DMS53 (cell line): ENCODE measurements at regions not wholly inside any gene's neighbourhood (a gene's known extent, or its start where the extent isn't known, plus 50 kb on each side); places are given as distances from the start of the nearest gene placed in this dataset.
"Not testable (repeated sequence)": the region's sequence is repeated elsewhere in the genome, so short reads cannot be mapped to it uniquely, and the experiment has no call there.

Experiments
- DNase-seq: peaks from one replicate; lab custom pipeline; 2025; lab: John Stamatoyannopoulos, UW

- DNase-seq = no peak
Measured at GRCh38 chr2:242027676-242028450, 158.3 kb downstream of the RTP5 start.

DNA sequence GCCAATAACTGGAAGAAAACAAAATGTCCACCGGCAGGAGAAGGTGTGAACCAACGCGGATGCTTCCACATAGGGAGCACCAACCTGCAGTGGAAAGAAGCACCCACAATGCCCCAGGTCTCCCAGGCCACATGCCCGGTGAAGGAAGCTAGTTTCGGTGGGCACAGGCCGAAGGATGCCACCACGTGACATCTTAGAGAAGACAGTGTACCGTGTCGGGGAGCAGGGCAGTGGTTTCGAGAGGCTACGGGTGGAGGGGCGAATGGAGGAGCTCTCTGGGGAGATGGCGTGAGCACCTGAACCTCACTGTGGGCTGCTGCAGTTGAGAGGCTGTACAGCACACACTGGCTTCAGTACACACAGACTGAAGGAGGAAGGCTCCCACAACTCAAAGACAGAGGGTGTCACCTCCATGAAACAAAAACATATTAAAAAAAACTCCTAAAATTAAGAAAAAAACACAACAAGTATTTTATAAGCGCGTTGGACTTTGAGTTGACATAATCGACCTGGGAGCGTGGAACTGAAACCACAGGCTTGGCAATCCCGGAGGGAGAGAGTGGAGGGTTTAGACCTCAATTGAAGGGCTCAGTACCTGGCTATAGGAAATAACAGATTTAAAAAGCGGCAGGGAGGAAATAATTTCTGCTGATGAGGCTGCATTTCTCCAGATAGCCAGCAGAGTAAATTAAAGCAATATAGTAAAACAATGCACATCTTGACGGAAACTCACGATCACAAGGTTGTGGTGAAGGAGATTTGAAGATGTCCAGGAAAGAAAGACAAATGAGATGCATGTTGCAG, 160.1 kb downstream of the RTP5 start:
- no peak for DNase-seq

DNA sequence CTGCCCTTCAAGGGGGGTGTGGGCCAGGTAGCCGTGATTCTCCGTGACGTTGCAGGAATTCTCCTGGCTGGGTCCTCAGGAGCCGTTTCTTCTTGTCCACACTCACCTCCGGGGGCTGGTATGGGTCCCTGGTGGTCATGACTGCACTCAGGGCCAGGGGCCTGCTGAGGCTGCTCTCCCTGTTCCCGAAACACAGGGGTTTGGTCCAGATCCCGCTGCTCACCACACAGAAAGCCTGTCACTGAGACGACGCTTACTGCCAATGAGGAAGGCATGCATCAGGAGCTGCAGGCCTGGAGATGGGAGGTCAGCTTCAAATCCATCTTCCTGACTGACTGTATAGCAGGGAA, 160.7 kb downstream of the RTP5 start:
- DNase-seq = no peak

- DNase-seq = no peak
Measured at GRCh38 chr2:242030858-242031257, 161.3 kb downstream of the RTP5 start.

DNA sequence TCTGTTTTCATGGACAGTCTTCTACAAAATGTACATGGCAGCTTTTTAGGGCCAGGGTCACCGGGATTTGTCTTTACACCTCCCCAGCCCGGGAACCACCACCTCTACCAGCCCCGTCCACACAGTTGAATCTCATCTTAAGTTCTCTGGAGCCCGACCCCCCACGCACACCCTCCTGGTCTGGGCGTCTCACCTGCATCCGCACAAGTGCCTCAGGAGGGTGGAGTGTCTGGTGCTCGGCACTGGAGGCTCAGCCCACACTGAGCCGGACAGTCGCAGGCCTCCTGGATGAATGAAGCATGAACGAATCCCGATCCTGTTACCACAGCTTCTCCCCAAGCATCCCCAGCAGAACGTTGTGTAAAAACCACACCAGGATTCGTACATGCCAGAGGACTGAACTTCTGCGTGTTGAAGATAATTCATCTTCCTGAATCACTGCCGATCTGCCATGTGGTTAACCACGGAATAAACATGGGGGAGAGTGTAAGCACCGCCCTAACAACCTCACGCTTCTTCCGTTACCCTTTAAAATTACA, 162.0 kb downstream of the RTP5 start:
- DNase-seq = no peak

DNA sequence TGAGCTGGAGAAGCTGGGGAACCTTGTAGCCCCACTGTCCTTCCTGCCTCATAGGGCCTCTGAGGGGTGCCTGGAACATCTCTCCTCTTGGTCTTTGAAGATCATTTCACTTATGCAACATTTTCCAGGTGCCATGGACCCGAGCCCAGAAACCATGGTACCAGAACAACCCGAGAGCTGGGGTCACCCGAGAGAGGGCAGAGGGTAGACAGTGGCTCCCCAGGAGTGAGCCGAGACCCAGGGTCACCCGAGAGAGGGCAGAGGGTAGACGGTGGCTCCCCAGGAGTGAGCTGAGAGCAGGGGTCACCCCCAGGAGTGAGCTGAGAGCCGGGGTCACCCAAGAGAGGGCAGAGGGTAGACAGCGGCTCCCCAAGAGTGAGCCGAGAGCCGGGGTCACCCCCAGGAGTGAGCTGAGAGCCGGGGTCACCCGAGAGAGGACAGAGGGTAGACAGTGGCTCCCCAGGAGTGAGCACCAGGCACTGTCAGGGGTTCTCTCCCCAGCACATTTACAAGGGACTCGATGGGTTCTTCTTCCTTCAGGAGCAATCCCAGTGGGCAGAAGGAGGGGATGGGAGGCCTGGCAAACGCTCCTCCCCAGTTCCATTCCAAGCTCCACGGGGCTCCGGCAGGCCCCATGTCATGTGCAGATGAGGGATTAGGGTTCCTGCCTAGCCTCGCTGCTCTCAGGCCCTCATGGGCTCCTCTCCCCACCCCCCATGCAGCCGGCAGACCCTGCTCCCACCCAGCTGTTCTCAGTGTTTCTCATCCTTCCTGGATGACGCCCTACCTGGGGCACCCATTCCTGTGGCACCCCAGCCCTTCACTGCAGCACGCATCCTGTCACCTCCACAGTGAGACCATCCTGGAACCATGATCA, 163.5 kb downstream of the RTP5 start:
- DNase-seq = no peak

- DNase-seq = no peak
Measured at GRCh38 chr2:242034138-242034537, 164.6 kb downstream of the RTP5 start.

DNA sequence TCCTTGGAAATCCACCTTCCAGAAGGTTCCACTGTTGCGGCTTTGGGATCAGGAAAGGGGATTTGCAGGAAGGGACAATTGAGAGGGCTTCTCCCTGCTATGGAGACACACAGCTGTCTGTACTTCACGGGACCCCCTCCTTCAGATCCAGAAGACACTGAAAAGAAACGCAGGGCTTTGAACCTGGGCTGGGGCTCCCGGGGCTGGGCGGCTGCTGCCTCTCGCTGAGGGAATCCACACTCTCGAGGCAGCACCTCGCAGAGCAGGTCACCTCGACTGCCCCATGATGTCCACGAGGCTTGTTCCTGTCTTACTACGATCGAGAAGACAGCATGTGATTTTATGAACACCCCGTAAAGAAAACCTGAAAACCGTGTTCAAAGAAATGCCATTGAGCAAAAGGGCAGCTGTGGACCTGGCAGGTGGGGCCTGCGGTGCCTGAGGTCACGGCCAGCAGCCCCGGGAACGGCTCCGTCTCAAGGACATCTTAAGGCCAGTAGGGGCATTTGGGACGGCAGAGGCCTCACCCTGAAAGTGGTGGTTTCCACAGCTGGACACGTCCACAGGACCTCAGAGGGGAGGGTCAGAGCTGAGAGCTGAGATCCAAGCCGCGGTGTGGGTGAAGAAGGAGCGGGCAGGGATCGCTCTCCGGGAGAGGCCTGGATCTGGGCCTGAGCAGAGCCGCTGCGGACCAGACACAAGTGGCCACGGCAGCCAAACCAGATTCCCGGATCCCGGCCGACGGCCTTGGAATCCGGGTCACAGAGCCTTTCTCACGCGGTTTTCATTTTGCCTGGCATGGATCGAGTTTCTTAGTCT, 165.7 kb downstream of the RTP5 start:
- no peak for DNase-seq

GRCh38 chr2:242035858-242036652, 166.5 kb downstream of the RTP5 start:
- no peak for DNase-seq

DNA sequence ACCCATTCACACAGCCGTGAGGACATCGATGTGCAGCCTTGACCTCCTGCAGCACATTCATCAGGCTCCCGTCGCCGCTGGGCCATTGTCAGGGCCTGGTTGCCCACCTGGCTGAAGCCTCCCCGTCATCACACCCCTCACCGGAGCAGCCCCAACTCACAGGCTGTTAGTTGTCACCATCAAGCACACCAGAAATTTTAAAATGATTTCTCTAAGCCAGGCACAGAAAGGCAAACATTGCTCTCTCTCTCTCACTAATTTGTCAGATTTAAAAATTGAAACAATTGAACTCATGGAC, 167.1 kb downstream of the RTP5 start:
- DNase-seq = no peak

- no peak for DNase-seq
Measured at GRCh38 chr2:242038166-242038927, 168.8 kb downstream of the RTP5 start.

GRCh38 chr2:242038928-242039341, 169.4 kb downstream of the RTP5 start:
- no peak for DNase-seq

- no peak for DNase-seq
Measured at GRCh38 chr2:242040303-242040655, 170.8 kb downstream of the RTP5 start.

- DNase-seq = no peak
Measured at GRCh38 chr2:242040681-242041080, 171.2 kb downstream of the RTP5 start.

- DNase-seq = no peak
Measured at GRCh38 chr2:242041816-242042215, 172.3 kb downstream of the RTP5 start.

GRCh38 chr2:242043538-242044312, 174.2 kb downstream of the RTP5 start:
- DNase-seq = no peak

- DNase-seq = no peak
Measured at GRCh38 chr2:242044313-242044590, 174.7 kb downstream of the RTP5 start.

GRCh38 chr2:242045596-242046144, 176.1 kb downstream of the RTP5 start:
- not testable (repeated sequence) for DNase-seq

- DNase-seq = no peak
Measured at GRCh38 chr2:242046206-242046826, 176.8 kb downstream of the RTP5 start.
